Suprapubic skin (tissue), 4 donors: ENCODE measurements at regions not wholly inside any gene's neighbourhood (a gene's known extent, or its start where the extent isn't known, plus 50 kb on each side); places are given as distances from the start of the nearest gene placed in this dataset.

Source experiments
- DNase-seq, 2 donors: peaks; one replicate each; pipeline ENCODE4 v3.0.0-alpha.2; 2019; ENCODE audit warnings: low spot score in 2 of 2
- H3K27ac ChIP-seq: fragments of 200-600 bp; sonication (generic); one replicate; pipeline ENCODE4 v1.5.1; 2019
- H3K27me3 ChIP-seq: fragments of 200-600 bp; sonication (generic); one replicate; pipeline ENCODE4 v1.5.1; 2019
- H3K36me3 ChIP-seq: fragments of 200-600 bp; sonication (generic); one replicate; pipeline ENCODE4 v1.5.1; 2019
- H3K4me1 ChIP-seq: fragments of 200-600 bp; sonication (generic); one replicate; pipeline ENCODE4 v1.5.1; 2019
- H3K4me3 ChIP-seq: fragments of 200-600 bp; sonication (generic); one replicate; pipeline ENCODE4 v1.5.1; 2019; ENCODE audit warnings: mild to moderate bottlenecking
- H3K9me3 ChIP-seq: fragments of 200-600 bp; sonication (generic); one replicate; pipeline ENCODE4 v1.5.1; 2019
- CTCF ChIP-seq, 2 donors: fragments of 200-600 bp in 1 of 2; fragments of 450-650 bp in 1 of 2; sonication (generic) in 1 of 2; IDR thresholded peaks; one replicate each; pipeline ENCODE4 v1.5.1; 2016 to 2019; ENCODE audit warnings: antibody characterized with exemption in 2 of 2, mild to moderate bottlenecking in 1 of 2, moderate library complexity in 1 of 2
- EP300 ChIP-seq: sonication (generic); formaldehyde crosslinking; IDR thresholded peaks from one replicate; pipeline ENCODE4 v1.6.1; 2017; ENCODE audit warnings: antibody characterized with exemption
- POLR2A ChIP-seq, 2 donors: fragments of 450-650 bp; IDR thresholded peaks; one replicate each; pipeline ENCODE4 v1.6.1; 2017; ENCODE audit warnings: antibody characterized with exemption in 2 of 2, mild to moderate bottlenecking in 2 of 2, moderate library complexity in 2 of 2
- POLR2AphosphoS5 ChIP-seq, 3 donors: sonication (generic); formaldehyde crosslinking; IDR thresholded peaks; one replicate each; pipeline ENCODE4 v1.6.1; 2017; ENCODE audit warnings: antibody characterized with exemption in 3 of 3
- WGBS: methylation state at CpG from one replicate; pipeline ENCODE4 v1.1.5; 2018; 5-methylcytosine and 5-hydroxymethylcytosine counted together

GRCh38 chr4:123200051-123200940, 196.3 kb upstream of the SPRY1 start:
- Histone ChIP-seq H3K4me3 (no peak overlapping the region), H3K27ac (no peak overlapping the region), H3K4me1 (peaks cover 6% of the 10 kb centered on the region), H3K27me3 (no peaks in the 10 kb centered on the region), H3K36me3 (no peaks in the 10 kb centered on the region), H3K9me3 (no peaks in the 10 kb centered on the region)
- DNase-seq: no peak
- 50% methylated on average over 7 of the region's 7 CpGs for WGBS
- TF ChIP-seq POLR2AphosphoS5 (IDR thresholded peaks at IDR 0.05) (no peak), EP300 (no peak), CTCF (IDR thresholded peaks at IDR 0.05) (no peak), POLR2A (IDR thresholded peaks at IDR 0.05) (no peak)

- H3K36me3 ChIP-seq: no peaks in the 10 kb centered on the region
- no peaks in the 10 kb centered on the region for H3K9me3 ChIP-seq
- no peak for TF ChIP-seq POLR2A (IDR thresholded peaks at IDR 0.05)
- no peak for TF ChIP-seq CTCF (IDR thresholded peaks at IDR 0.05)
- TF ChIP-seq POLR2AphosphoS5 (IDR thresholded peaks at IDR 0.05): no peak
- no peak for TF ChIP-seq EP300
- no peak overlapping the region for H3K27ac ChIP-seq
- peaks cover 6% of the 10 kb centered on the region for H3K4me1 ChIP-seq
- 0% methylated on average over 1 of the region's 1 CpG for WGBS
- DNase-seq: no peak
- H3K4me3 ChIP-seq: no peak overlapping the region
- H3K27me3 ChIP-seq: no peaks in the 10 kb centered on the region
These were observed 191.9 kb upstream of the SPRY1 start for GRCh38 chr4:123204737-123205136.

GRCh38 chr4:123206016-123206415, 190.6 kb upstream of the SPRY1 start:
- Histone ChIP-seq H3K9me3 (no peaks in the 10 kb centered on the region), H3K27me3 (no peaks in the 10 kb centered on the region), H3K4me3 (no peak overlapping the region), H3K4me1 (no peaks in the 10 kb centered on the region), H3K36me3 (no peaks in the 10 kb centered on the region), H3K27ac (no peak overlapping the region)
- TF ChIP-seq POLR2A (IDR thresholded peaks at IDR 0.05): no peak
- no peak for TF ChIP-seq EP300
- no peak for TF ChIP-seq CTCF (IDR thresholded peaks at IDR 0.05)
- no peak for TF ChIP-seq POLR2AphosphoS5 (IDR thresholded peaks at IDR 0.05)
- 84% methylated on average over 3 of the region's 3 CpGs for WGBS
- DNase-seq: no peak

GRCh38 chr4:123209436-123209835, 187.2 kb upstream of the SPRY1 start:
- Histone ChIP-seq H3K4me3 (no peak overlapping the region), H3K4me1 (no peaks in the 10 kb centered on the region), H3K27me3 (no peaks in the 10 kb centered on the region), H3K36me3 (no peaks in the 10 kb centered on the region), H3K27ac (no peak overlapping the region), H3K9me3 (no peaks in the 10 kb centered on the region)
- TF ChIP-seq POLR2AphosphoS5 (IDR thresholded peaks at IDR 0.05): no peak
- TF ChIP-seq CTCF (IDR thresholded peaks at IDR 0.05): no peak
- TF ChIP-seq EP300: no peak
- TF ChIP-seq POLR2A (IDR thresholded peaks at IDR 0.05): no peak
- 96% methylated on average over 4 of the region's 4 CpGs for whole genome bisulfite sequencing
- DNase-seq: no peak

- no peak for DNase-seq
- WGBS: 94% methylated on average over 1 of the region's 1 CpG
- H3K9me3 ChIP-seq: no peaks in the 10 kb centered on the region
- no peak overlapping the region for H3K4me3 ChIP-seq
- H3K27ac ChIP-seq: no peak overlapping the region
- TF ChIP-seq CTCF (IDR thresholded peaks at IDR 0.05): no peak
- TF ChIP-seq POLR2AphosphoS5 (IDR thresholded peaks at IDR 0.05): no peak
- no peak for TF ChIP-seq POLR2A (IDR thresholded peaks at IDR 0.05)
- TF ChIP-seq EP300: no peak
- no peaks in the 10 kb centered on the region for H3K27me3 ChIP-seq
- no peaks in the 10 kb centered on the region for H3K4me1 ChIP-seq
- no peaks in the 10 kb centered on the region for H3K36me3 ChIP-seq
These were observed 181.1 kb upstream of the SPRY1 start for GRCh38 chr4:123215536-123215935.
